Activated CD4-positive, alpha-beta T cell treated with anti-CD3 and anti-CD28 coated beads for 36 hours (primary cell): ENCODE measurements at regions not wholly inside any gene's neighbourhood (a gene's known extent, or its start where the extent isn't known, plus 50 kb on each side); places are given as distances from the start of the nearest gene placed in this dataset.
"Not testable (repeated sequence)": the region's sequence is repeated elsewhere in the genome, so short reads cannot be mapped to it uniquely, and the experiment has no call there.

Source experiments
- ATAC-seq: fragments of 200-7000 bp; cut with Tn5 transposase; one replicate; pipeline ENCODE4 v1.10.0; 2021; ENCODE audit warnings: mild to moderate bottlenecking, moderate library complexity
- CTCF ChIA-PET: fragments of 350-600 bp; sonication (Branson Sonifier 250); formaldehyde crosslinking; loops from one replicate; lab custom pipeline; 2021; ENCODE audit warnings: antibody characterized with exemption; lab: Charles Lee
- POLR2A ChIA-PET: fragments of 350-600 bp; sonication (Branson Sonifier 250); formaldehyde crosslinking; loops from one replicate; lab custom pipeline; 2021; ENCODE audit warnings: antibody characterized with exemption, inconsistent platforms; lab: Charles Lee
- DNase-seq: peaks from one replicate; pipeline ENCODE4 v3.0.0-alpha.2; 2020
- H3K27ac Mint-ChIP-seq: one replicate; pipeline ENCODE4 v1.8.0; 2021; ENCODE audit warnings: mixed read lengths
- H3K27me3 Mint-ChIP-seq: one replicate; pipeline ENCODE4 v1.8.0; 2021; ENCODE audit warnings: mixed read lengths
- H3K36me3 Mint-ChIP-seq: one replicate; pipeline ENCODE4 v1.8.0; 2021; ENCODE audit warnings: low read depth, mixed read lengths
- H3K4me1 Mint-ChIP-seq: one replicate; pipeline ENCODE4 v1.8.0; 2021; ENCODE audit warnings: mixed read lengths
- H3K4me3 Mint-ChIP-seq: one replicate; pipeline ENCODE4 v1.8.0; 2021; ENCODE audit warnings: mild to moderate bottlenecking, moderate library complexity, mixed read lengths
- H3K9me3 Mint-ChIP-seq: one replicate; pipeline ENCODE4 v1.8.0; 2021; ENCODE audit warnings: low read depth, mixed read lengths
- intact Hi-C, 2 experiments: fragments of 100-400 bp; cut with DNase I in 1 of 2; cut with micrococcal nuclease in 1 of 2; formaldehyde crosslinking; loops; one replicate each; pipeline versions ENCODE4 v1.14.2 to v1.15.1; 2022 to 2024; cut with DNase I, micrococcal nuclease

DNA sequence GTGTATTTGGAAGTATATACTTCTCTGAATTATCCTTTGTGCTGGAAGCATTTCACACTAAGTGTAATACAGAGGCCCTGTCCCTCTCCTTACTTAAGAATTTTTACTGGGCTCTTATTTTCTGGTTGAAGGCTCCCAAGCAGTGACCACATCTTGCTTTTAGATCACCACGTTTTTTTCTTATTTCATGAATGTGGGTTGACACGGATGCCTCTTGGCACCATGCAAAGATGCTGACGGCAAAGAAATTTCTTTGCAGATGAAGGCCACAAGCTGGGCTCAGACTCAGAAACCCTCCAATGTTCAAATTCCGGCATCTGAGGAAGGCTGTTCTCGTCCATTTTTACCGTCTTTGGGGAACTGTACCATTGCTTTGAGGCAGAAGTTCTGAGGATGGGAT, 168.5 kb downstream of the HMHB1 start:
- no peaks in the 10 kb centered on the region for H3K4me1 Mint-ChIP-seq
- no peak overlapping the region for H3K27ac Mint-ChIP-seq
- no peaks in the 10 kb centered on the region for H3K36me3 Mint-ChIP-seq
- ChIA-PET CTCF (no interaction called here), POLR2A (interaction anchor here (0.6 kb wide), 1 partner anchor 46 kb away, joined by 3 read pairs; no protein-coding TSS in a partner anchor)
- H3K27me3 Mint-ChIP-seq = peaks cover 2% of the 10 kb centered on the region
- no peaks in the 10 kb centered on the region for H3K9me3 Mint-ChIP-seq
- intact Hi-C loops = no loop called here
- ATAC-seq (no peak), DNase-seq (no peak)
- H3K4me3 Mint-ChIP-seq = no peak overlapping the region

DNA sequence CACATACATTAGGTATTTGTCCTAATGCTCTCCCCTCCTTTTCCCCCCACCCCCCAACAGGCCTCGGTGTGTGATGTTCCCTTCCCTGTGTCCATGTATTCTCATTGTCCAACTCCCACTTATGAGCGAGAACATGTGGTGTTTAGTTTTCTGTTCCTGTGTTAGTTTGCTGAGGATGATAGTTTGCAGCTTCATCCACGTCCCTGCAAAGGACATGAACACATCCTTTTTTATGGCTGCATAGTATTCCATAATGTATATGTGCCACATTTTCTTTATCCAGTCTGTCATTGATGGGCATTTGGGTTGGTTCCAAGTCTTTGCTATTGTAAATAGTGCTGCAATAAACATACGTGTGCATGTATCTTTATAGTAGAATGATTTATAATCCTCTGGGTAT, 171.0 kb downstream of the HMHB1 start:
- intact Hi-C loops, H3K36me3 Mint-ChIP-seq: not testable (repeated sequence)

DNA sequence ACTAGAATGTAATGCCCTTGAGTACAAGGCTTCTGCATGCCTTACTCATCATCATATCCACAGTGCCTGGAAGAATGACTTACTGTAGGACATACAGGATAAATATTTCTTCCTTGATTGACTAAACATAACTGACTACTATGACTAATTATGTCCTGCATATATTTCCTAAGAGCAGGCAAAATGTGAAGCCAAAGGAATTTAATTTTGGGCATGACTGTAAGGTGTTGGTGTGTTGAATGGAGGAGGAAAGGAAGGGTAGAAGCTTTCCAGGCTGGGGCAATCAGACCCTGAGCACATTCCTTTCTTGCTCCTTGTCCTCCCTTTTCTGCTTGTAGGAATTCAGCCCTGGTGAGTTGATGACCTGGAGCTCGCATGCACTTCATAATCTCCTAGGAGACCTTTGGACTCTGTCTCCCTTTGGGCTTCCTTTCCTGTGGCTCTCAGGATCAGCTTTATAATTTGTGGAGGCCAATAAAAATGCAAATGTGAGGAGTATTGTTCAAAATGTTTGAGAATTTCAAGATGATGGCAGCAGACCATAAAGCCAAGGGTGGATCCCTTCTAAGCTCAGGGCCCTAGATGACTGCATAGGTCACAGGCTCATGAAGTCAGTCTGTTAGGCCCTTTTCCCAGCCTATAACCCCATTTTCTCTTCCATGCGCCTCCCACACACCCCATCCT, 174.0 kb downstream of the HMHB1 start:
- peaks cover 2% of the 10 kb centered on the region for H3K27me3 Mint-ChIP-seq
- H3K36me3 Mint-ChIP-seq = no peaks in the 10 kb centered on the region
- peaks cover 7% of the 10 kb centered on the region for H3K4me1 Mint-ChIP-seq
- intact Hi-C loops = no loop called here
- ATAC-seq = no peak
- ChIA-PET POLR2A (no interaction called here), CTCF (interaction anchor here (0.6 to 1.0 kb wide), 2 partner anchors 18 to 54 kb away, joined by 3 read pairs; no protein-coding TSS in a partner anchor)
- no peak for DNase-seq
- no peaks in the 10 kb centered on the region for H3K9me3 Mint-ChIP-seq
- H3K4me3 Mint-ChIP-seq = no peak overlapping the region
- no peak overlapping the region for H3K27ac Mint-ChIP-seq

More for the DNA sequence above, 171.0 kb downstream of the HMHB1 start:
- H3K9me3 Mint-ChIP-seq, H3K27me3 Mint-ChIP-seq, POLR2A ChIA-PET, ATAC-seq, DNase-seq, H3K4me1 Mint-ChIP-seq, H3K4me3 Mint-ChIP-seq, H3K27ac Mint-ChIP-seq: not testable (repeated sequence)
- CTCF ChIA-PET = interaction anchor here (0.6 to 0.7 kb wide), 2 partner anchors 24 to 153 kb away, joined by 3 read pairs; no protein-coding TSS in a partner anchor

DNA sequence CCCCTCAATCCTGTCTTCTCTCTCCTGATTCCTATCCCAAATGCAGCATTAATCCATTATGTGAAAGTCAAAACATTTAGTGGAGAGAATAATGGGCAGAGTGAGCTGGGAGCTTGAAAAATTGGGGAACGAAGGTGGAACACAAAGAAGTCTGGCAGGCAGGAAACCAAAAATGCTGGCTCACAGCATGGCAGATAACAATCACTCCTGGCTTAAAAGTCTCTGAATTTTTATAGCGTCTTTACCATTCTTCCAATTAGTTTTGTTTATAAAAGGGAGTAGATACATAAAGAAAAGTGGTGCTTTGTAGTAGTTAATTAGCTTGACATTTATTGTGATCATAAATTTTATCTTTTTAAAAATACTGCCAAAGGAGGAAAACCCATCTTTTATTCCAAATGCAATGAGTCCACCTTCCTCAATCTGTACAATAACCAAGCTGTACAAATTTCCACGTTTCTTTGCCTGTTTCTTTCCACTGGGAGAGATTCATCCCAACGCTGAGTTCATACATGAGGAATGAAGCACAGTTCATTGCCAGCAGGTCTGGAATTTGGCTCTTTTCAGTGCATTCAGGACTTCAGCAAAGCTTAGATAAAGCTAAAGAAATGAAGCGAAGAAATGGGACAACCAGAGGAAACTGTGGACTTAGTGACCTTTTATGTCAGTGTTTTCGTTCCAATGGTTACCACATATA, 174.7 kb downstream of the HMHB1 start:
- no peaks in the 10 kb centered on the region for H3K36me3 Mint-ChIP-seq
- no peaks in the 10 kb centered on the region for H3K9me3 Mint-ChIP-seq
- peaks cover 2% of the 10 kb centered on the region for H3K27me3 Mint-ChIP-seq
- ChIA-PET CTCF (interaction anchor here (0.6 kb wide), 2 partner anchors 13 to 53 kb away, joined by 3 read pairs; no protein-coding TSS in a partner anchor), POLR2A (no interaction called here)
- DNase-seq (no peak), ATAC-seq (no peak)
- intact Hi-C loops = no loop called here
- no peak overlapping the region for H3K27ac Mint-ChIP-seq
- peaks cover 7% of the 10 kb centered on the region for H3K4me1 Mint-ChIP-seq
- no peak overlapping the region for H3K4me3 Mint-ChIP-seq

DNA sequence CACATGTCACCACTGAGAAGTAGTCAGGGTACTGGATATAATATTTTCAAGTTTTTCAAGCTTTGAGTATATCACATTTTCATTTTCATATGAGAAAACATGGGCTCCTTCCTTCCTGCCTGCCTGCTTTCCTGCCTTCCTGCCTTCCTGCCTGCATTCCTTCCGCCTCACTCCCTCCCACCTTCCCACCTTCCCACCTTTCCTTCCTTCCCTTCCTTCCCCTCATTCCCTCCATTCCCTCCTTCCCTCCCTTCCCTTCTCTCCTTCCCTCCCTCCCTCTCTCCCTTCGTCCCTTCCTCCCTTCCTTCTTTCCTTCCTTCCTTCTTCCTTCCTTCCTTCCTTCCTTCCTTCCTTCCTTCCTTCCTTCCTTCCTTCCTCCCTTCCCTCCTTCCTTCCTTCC, 175.3 kb downstream of the HMHB1 start:
- Mint-ChIP-seq H3K27ac (no peak overlapping the region), H3K27me3 (peaks cover 2% of the 10 kb centered on the region), H3K4me3 (no peak overlapping the region), H3K4me1 (peaks cover 7% of the 10 kb centered on the region), H3K36me3 (no peaks in the 10 kb centered on the region), H3K9me3 (no peaks in the 10 kb centered on the region)
- intact Hi-C loops = no loop called here
- DNase-seq (no peak), ATAC-seq (no peak)
- ChIA-PET CTCF (interaction anchor here (0.6 kb wide), 1 partner anchor 25 kb away, joined by 3 read pairs; no protein-coding TSS in a partner anchor), POLR2A (no interaction called here)

DNA sequence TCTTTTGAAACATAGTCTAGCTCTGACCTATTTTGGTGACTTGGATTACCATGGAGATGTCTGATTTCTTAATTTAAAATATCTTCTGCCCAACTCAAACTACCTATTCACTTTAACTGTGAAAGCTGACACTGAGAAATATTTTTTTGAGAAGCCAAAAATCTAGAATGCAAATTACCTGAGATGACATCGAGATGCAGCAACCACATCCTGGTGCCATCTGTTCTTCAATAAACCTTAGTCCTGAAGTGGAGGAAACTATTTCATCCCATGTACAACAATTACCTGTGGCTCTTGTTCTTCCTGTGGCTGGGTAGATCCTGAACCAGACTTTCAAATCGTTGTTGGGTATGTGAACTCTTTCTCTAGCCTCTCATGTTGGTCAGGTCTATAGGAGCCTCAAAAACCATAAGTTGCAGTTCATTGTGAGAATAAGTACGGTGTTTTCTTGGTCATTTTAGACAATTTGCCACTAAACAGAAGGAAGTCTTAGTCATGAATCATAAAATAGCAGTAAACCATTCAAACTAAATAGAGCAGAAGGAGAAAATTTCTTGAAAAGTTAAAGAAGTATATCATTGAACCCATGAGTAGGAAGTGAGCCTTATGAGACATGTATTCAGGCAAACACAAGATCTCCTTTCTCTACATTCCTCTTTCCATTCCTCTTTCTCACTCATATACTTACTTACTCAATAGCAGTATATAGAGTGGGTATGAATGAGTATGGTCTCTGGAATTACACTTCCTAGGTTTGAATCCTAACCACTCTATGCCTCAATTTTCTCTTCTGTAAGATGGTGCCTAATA, 176.0 kb downstream of the HMHB1 start:
- Mint-ChIP-seq H3K36me3 (no peaks in the 10 kb centered on the region), H3K27ac (no peak overlapping the region), H3K4me1 (peaks cover 7% of the 10 kb centered on the region), H3K27me3 (peaks cover under 1% of the 10 kb centered on the region), H3K4me3 (no peak overlapping the region), H3K9me3 (no peaks in the 10 kb centered on the region)
- ATAC-seq (no peak), DNase-seq (no peak)
- intact Hi-C loops = no loop called here
- ChIA-PET POLR2A (no interaction called here), CTCF (interaction anchor here (0.6 to 1.2 kb wide), 2 partner anchors 9 to 24 kb away, joined by 3 to 5 read pairs; no protein-coding TSS in a partner anchor)

DNA sequence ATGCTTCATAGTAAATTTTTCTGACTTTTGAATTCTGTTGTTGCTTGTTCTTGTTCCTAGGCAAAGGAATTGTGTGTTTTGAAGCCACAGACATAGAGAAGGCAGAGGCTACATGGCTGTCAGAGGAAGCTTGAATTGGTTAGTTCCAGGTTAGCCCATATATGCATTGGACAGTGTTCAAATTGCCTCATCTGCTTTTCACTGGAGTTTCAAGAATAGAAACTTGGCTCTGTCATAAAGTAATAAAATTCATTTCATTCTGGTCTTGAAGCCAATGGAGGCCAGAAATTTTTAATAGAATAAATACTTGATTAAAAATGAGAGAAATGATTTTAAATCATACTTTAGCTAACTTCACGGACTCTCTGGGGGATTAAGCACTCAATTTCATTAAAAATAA, 178.0 kb downstream of the YIPF5 start:
- H3K4me3 Mint-ChIP-seq = no peak overlapping the region
- no peaks in the 10 kb centered on the region for H3K9me3 Mint-ChIP-seq
- no peaks in the 10 kb centered on the region for H3K27me3 Mint-ChIP-seq
- POLR2A ChIA-PET = no interaction called here
- no peaks in the 10 kb centered on the region for H3K36me3 Mint-ChIP-seq
- ATAC-seq (no peak), DNase-seq (no peak)
- no peak overlapping the region for H3K27ac Mint-ChIP-seq
- H3K4me1 Mint-ChIP-seq = peaks cover 6% of the 10 kb centered on the region
- CTCF ChIA-PET = no interaction called here
- intact Hi-C loops = no loop called here

DNA sequence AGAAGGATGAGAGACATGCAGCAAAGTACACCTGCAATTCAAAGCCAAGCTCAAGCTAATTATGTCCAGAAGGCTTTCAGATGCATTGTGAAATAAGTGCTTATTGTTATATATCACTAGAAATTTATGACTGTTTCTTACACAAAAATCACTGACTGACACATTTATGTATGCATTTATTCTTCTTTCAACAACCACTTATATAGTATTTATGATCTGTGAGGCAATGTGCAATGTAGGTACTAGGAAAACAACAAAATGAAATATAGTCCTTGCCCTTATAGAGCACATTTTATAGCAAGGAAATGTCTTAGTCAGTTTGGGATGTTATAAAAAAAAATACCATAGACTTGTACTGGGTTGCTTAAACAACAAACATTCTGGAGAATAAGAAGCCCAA, 167.6 kb downstream of the YIPF5 start:
- no peaks in the 10 kb centered on the region for H3K27me3 Mint-ChIP-seq
- intact Hi-C loops = no loop called here
- no peaks in the 10 kb centered on the region for H3K4me1 Mint-ChIP-seq
- no peak for ATAC-seq
- H3K4me3 Mint-ChIP-seq = no peak overlapping the region
- no peaks in the 10 kb centered on the region for H3K9me3 Mint-ChIP-seq
- CTCF ChIA-PET = no interaction called here
- POLR2A ChIA-PET = no interaction called here
- no peak for DNase-seq
- H3K36me3 Mint-ChIP-seq = no peaks in the 10 kb centered on the region
- no peak overlapping the region for H3K27ac Mint-ChIP-seq

DNA sequence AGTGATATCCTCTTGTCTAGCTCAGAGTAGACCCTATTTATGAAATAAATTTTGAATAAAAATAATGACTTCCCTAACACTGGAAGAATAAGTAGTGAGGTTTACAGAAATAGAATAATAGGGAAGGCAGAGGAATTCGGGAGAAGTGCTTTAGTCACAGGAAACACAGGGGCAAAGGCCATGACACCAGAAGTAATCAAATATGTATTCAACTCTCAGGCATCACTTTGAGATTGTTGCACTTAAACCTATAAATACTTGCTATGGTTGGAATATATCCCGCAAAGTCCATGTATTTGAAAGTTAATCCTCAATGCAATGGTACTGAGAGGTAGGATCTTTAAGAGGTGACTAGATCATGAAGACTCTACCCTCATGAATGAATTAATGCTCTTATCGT, 166.8 kb downstream of the YIPF5 start:
- intact Hi-C loops = no loop called here
- Mint-ChIP-seq H3K27ac (no peak overlapping the region), H3K4me1 (no peaks in the 10 kb centered on the region), H3K9me3 (no peaks in the 10 kb centered on the region), H3K27me3 (no peaks in the 10 kb centered on the region), H3K36me3 (no peaks in the 10 kb centered on the region), H3K4me3 (no peak overlapping the region)
- ATAC-seq = no peak
- ChIA-PET CTCF (no interaction called here), POLR2A (no interaction called here)
- DNase-seq = no peak

DNA sequence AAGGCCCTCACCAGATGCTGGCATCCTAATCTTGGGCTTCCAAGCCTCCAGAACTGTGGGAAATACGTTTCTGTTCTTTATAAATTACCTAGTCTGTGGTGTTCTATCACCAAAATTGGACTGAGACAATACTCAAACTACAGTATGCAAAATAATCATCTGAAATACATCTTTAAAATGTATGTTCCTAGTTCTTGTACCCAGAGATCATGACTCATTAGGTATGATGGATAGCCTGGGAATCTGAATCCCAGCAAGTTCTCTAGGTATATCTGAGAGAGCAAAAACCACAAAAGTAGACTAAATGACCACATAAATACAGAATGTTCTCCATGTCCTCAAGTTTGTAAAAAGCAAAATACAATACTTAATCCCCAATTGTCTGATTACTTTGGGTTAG, 166.3 kb downstream of the YIPF5 start:
- intact Hi-C loops = no loop called here
- Mint-ChIP-seq H3K36me3 (no peaks in the 10 kb centered on the region), H3K9me3 (no peaks in the 10 kb centered on the region), H3K27ac (no peak overlapping the region), H3K4me1 (no peaks in the 10 kb centered on the region), H3K27me3 (no peaks in the 10 kb centered on the region), H3K4me3 (no peak overlapping the region)
- ChIA-PET POLR2A (no interaction called here), CTCF (no interaction called here)
- no peak for ATAC-seq
- DNase-seq = no peak

DNA sequence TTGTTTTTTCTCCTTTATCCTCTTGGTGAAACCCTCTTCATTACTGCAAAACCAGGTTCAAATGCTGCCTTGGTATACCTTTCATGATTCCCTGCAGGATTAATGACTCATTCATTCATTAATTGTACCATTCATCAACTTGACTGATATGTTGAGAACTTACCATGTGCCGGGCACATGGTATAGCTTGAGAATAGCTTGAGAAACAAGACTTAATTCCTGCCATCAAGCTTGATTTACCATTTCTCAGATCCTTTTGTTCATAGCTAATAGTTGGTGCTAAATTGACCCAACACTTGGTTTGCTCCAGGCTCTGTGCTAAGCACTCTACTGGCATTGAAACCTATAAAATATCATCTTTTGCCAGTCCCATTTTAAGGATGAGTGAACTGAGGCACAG, 165.7 kb downstream of the YIPF5 start:
- CTCF ChIA-PET = interaction anchor here (1.0 kb wide), 1 partner anchor 38 kb away, joined by 4 read pairs; no protein-coding TSS in a partner anchor
- DNase-seq (no peak), ATAC-seq (no peak)
- POLR2A ChIA-PET = no interaction called here
- intact Hi-C loops = no loop called here
- Mint-ChIP-seq H3K9me3 (no peaks in the 10 kb centered on the region), H3K27me3 (no peaks in the 10 kb centered on the region), H3K36me3 (no peaks in the 10 kb centered on the region), H3K4me1 (no peaks in the 10 kb centered on the region), H3K4me3 (no peak overlapping the region), H3K27ac (no peak overlapping the region)
